GF-D8 (cell line): ENCODE measurements at regions not wholly inside any gene's neighbourhood (a gene's known extent, or its start where the extent isn't known, plus 50 kb on each side); places are given as distances from the start of the nearest gene placed in this dataset.

ENCODE experiments used
- DNase-seq: peaks from one replicate; lab custom pipeline; 2025; lab: John Stamatoyannopoulos, UW

DNA sequence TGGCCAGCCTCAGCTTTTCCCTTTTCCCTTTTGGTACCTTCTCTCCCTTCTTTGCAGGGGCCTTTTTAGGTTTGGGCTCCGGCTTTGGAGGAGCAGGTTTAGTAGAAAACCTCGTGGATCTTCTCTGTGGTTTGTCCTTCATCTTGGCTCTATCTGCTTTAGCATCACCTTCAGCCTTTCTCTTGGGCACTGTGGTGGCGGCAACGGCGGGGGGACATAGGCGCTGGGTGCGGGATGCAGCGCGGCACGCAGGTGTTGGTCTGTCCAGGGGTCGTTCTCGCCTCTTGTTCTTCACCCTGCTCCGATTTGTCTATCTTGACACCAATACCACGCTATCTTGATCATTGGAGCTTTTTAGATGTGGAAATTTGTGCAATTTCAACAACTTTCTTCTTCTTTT, 64.5 kb upstream of the SMAD3 start:
- DNase-seq = no peak

- DNase-seq = no peak
Observed at GRCh38 chr15:67002368-67002767, 63.0 kb upstream of the SMAD3 start.

DNA sequence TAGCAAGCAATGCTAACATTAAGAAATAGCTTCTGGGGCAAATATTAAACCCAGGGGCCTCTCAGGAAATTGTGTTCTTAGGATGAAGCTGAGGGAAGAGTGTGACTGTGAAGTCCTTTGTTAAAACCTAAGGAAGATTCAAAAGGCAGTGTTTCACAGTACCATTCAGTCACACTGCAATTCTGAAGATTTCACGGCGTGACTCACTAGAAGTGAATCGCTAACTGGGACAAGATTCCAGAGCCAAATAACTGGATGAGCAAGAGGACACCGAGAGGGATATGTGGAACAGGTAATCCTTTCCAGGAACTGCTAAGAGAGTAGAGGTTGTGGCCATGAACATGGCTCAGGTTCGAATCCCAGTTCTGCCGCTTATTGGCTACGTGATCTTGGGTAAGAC, 61.8 kb upstream of the SMAD3 start:
- no peak for DNase-seq

- DNase-seq = no peak
Observed at GRCh38 chr15:67004142-67004541, 61.3 kb upstream of the SMAD3 start.

GRCh38 chr15:67005294-67005996, 60.0 kb upstream of the SMAD3 start:
- no peak for DNase-seq

GRCh38 chr15:67006083-67007065, 59.0 kb upstream of the SMAD3 start:
- no peak for DNase-seq

DNA sequence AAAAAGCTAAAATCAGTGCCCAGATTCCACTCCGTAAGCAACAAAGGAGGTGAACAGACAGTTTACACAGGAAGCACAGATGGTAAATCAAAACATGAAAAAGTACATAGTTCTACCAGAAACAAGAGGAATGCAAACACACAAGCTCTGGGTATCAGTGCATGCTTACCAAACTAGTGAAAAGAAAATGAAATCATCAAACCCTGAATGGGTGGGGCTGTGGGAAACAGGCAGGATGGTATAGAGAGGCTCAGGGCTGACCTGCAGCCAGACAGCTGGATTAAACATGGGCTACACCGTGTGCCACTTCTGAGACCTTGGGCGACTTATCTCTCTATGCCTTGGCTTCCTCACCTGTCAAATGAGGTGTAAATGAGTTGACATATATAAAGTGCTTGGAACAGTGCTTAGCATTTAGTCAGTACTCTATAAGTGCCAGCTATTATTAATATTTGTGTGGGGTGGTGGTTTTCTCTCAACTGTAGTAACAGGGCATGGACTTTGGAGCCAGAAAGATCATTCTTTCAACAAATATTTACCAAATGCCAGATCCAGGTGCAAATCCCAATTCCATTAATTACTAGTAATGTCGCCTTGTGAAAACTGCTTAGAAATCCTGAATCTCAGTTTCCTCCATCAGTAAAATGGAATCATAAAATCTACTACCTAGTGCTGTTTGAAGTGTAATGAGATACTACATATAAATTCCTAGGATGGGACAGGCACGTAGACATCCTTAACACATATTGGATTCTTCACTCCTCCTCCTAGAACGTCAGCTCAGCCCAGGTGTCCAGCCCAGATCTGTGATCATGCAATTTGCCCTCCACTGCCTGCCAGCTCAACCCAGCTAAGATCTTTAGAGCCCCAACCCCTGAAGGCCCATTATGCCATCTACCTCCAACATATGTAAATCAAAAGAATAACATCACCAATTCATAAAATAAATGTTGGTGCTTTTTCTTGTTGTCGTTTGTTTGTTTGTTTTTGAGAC, 55.5 kb upstream of the SMAD3 start:
- no peak for DNase-seq

DNA sequence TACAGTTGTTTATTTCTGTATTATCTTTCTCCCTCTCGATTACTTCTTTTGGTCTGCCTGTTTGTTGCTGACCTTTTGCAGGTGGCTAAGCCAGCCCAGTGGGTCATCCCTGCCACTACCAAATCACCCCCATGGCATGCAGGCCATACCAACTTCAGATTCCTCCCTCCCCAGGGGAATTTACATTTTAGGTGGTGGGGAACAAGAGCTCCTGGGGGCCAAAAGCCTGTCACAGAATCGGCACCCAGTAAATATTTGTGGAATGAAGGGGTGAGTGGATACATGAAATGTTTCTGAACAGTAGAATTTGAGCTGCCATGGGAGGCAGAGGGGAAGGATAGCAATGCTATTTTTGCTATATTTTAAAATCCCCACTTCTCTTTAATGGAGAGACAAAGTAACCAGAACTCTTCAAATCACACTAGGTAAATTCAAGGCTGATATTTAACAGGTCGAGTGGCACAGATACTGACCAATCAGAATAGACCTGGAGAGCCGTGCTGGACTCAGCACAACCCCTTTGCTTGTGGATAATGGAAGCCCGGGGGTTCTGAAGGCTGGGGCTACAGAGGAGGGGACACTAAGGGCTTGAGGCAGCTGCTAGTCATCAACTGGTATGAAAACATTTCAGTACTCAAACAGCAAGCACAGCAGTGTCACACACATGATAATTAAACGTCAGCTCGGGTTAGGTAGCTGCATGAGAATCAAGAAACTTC, 54.3 kb upstream of the SMAD3 start:
- DNase-seq = no peak

DNA sequence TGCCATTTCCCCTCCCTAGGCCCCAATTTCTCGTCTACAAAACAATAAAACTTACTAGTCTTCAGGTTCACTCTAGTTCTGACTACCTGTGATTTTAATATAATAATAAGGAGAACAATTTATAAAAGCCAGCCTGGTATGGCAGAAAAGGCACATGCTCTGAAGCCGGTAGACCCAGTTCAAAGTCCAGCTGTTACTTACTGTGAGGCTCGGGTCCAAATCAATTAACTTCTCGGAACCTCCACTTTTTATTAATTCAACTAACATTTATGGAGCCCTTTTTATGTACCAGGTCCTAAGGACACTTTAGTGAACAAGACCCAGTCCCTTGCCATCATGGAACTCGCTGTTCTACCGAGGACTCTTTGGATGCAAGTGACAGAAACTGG, 53.8 kb upstream of the SMAD3 start:
- DNase-seq = no peak

- DNase-seq = no peak
Observed at GRCh38 chr15:67013696-67014095, 51.7 kb upstream of the SMAD3 start.
